ENCODE measurements at regions not wholly inside any gene's neighbourhood (a gene's known extent, or its start where the extent isn't known, plus 50 kb on each side); places are given as distances from the start of the nearest gene placed in this dataset.

DNA sequence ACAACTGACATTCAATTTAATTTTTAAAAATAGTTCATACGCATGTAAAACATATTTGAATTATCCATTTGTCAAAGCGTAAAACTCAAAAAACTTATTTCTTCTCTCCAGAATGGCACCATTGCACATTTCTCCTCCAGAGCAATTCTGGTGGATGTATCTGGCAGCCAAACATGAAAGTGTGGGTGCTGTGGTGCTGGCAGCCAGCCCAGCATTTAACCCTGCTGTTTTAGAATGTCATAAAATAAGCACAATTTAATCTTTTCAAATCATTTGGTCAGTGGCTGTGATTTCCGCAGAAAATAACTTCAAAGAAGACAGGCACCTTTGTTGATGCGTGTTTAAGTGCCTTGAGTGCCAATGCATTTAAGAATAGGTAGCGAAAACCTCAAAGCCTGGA is 302.7 kb upstream of the MEOX2 start:
- no peak for TF ChIP-seq RXRA (IDR thresholded peaks at IDR 0.05)
- TF ChIP-seq EGR1 (IDR thresholded peaks at IDR 0.05; ENCODE audit: low read depth in 2 of 2) = no peak
- TF ChIP-seq, protein P1, sequence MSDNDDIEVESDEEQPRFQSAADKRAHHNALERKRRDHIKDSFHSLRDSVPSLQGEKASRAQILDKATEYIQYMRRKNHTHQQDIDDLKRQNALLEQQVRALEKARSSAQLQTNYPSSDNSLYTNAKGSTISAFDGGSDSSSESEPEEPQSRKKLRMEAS (IDR thresholded peaks at IDR 0.05) = no peak
- TF ChIP-seq, protein P2, sequence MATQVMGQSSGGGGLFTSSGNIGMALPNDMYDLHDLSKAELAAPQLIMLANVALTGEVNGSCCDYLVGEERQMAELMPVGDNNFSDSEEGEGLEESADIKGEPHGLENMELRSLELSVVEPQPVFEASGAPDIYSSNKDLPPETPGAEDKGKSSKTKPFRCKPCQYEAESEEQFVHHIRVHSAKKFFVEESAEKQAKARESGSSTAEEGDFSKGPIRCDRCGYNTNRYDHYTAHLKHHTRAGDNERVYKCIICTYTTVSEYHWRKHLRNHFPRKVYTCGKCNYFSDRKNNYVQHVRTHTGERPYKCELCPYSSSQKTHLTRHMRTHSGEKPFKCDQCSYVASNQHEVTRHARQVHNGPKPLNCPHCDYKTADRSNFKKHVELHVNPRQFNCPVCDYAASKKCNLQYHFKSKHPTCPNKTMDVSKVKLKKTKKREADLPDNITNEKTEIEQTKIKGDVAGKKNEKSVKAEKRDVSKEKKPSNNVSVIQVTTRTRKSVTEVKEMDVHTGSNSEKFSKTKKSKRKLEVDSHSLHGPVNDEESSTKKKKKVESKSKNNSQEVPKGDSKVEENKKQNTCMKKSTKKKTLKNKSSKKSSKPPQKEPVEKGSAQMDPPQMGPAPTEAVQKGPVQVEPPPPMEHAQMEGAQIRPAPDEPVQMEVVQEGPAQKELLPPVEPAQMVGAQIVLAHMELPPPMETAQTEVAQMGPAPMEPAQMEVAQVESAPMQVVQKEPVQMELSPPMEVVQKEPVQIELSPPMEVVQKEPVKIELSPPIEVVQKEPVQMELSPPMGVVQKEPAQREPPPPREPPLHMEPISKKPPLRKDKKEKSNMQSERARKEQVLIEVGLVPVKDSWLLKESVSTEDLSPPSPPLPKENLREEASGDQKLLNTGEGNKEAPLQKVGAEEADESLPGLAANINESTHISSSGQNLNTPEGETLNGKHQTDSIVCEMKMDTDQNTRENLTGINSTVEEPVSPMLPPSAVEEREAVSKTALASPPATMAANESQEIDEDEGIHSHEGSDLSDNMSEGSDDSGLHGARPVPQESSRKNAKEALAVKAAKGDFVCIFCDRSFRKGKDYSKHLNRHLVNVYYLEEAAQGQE (IDR thresholded peaks at IDR 0.05) = no peak
- TF ChIP-seq GABPA (IDR thresholded peaks at IDR 0.05 in 1 of 2, conservative IDR thresholded peaks at IDR 0.05 in 1 of 2) = no peak
- TF ChIP-seq RAD21 (IDR thresholded peaks at IDR 0.05) = no peak
- TF ChIP-seq HNF4A (conservative IDR thresholded peaks at IDR 0.05) = no peak
- no peak for TF ChIP-seq TAF1 (conservative IDR thresholded peaks at IDR 0.05)
- DNase-seq (ENCODE audit: low spot score) = no peak
- H3K36me3 ChIP-seq (ENCODE audit: control insufficient read depth in 4 of 4, insufficient read depth in 3 of 4, low read depth in 1 of 4, low read length in 3 of 4) = no peaks in the 10 kb centered on the region
- H3K27me3 ChIP-seq (ENCODE audit: control insufficient read depth in 4 of 4, insufficient read depth in 4 of 4, low read length in 3 of 4) = no peaks in the 10 kb centered on the region
- WGBS = 81% methylated on average over 5 of the region's 5 CpGs
- H3K9me3 ChIP-seq (ENCODE audit: control insufficient read depth in 4 of 4, low read length in 3 of 4) = peaks cover 0 to 3% (median 0%) of the 10 kb centered on the region in 4 donors
- no peak overlapping the region for H3K9ac ChIP-seq (ENCODE audit: low read depth in 1 of 2, low read length in 2 of 2)
- H3K4me1 ChIP-seq (ENCODE audit: control insufficient read depth in 4 of 4, insufficient read depth in 4 of 4, low read length in 3 of 4) = no peaks in the 10 kb centered on the region
- H3K27ac ChIP-seq (ENCODE audit: low read depth in 1 of 2, low read length in 2 of 2) = no peak overlapping the region
- no peak overlapping the region for H3K4me3 ChIP-seq (ENCODE audit: low read depth in 1 of 3, low read length in 3 of 3)

DNA sequence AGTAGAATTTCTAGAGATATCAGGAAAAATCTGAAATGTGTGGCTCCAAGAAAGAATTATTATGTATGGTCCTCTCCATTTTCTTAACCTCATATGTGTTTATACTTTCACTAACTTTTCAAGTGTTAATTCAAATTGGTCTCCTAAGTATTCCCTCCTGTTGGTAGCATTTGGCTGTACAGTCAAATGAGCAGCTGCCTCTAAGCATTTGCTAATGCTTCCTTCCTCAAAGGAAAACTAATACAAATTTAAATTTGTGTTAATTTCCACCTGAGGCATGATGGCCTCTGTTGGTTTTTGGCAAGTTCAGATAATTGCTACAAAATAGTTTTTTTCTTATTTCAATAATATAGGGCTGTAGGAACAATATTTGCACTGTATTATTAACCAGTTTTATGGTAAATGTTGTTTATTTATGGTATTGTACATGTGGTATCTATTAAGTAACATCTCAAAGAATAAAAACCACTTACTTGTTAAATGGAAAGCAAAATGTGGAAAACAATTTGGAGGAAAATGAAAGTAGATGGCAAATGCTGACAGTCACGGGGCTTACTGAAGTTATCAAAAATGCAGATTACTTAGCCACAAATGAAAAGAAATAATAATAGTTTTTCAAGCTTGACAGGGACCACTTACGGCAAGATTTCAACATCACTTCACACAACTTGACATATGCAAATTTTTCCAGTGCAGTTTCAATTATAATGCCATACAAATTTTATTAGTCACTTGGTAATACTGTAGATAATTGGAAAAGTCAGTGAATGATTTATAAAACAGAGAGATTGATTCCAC is 299.3 kb upstream of the MEOX2 start:
- no peaks in the 10 kb centered on the region for H3K27me3 ChIP-seq (ENCODE audit: control insufficient read depth in 4 of 4, insufficient read depth in 4 of 4, low read length in 3 of 4)
- H3K27ac ChIP-seq (ENCODE audit: low read depth in 1 of 2, low read length in 2 of 2) = no peak overlapping the region
- no peak for DNase-seq (ENCODE audit: low spot score)
- H3K36me3 ChIP-seq (ENCODE audit: control insufficient read depth in 4 of 4, insufficient read depth in 3 of 4, low read depth in 1 of 4, low read length in 3 of 4) = no peaks in the 10 kb centered on the region
- TF ChIP-seq, protein P2 (IDR thresholded peaks at IDR 0.05) = no peak
- TF ChIP-seq EGR1 (IDR thresholded peaks at IDR 0.05; ENCODE audit: low read depth in 2 of 2) (no peak), NR2F2 (IDR thresholded peaks at IDR 0.05) (no peak), HNF4G (IDR thresholded peaks at IDR 0.05) (no peak), RAD21 (IDR thresholded peaks at IDR 0.05) (no peak), TAF1 (conservative IDR thresholded peaks at IDR 0.05) (no peak), FOXA1 (IDR thresholded peaks at IDR 0.05) (no peak), SP1 (IDR thresholded peaks at IDR 0.05) (no peak), HNF4A (conservative IDR thresholded peaks at IDR 0.05) (no peak)
- TF ChIP-seq, protein P3, sequence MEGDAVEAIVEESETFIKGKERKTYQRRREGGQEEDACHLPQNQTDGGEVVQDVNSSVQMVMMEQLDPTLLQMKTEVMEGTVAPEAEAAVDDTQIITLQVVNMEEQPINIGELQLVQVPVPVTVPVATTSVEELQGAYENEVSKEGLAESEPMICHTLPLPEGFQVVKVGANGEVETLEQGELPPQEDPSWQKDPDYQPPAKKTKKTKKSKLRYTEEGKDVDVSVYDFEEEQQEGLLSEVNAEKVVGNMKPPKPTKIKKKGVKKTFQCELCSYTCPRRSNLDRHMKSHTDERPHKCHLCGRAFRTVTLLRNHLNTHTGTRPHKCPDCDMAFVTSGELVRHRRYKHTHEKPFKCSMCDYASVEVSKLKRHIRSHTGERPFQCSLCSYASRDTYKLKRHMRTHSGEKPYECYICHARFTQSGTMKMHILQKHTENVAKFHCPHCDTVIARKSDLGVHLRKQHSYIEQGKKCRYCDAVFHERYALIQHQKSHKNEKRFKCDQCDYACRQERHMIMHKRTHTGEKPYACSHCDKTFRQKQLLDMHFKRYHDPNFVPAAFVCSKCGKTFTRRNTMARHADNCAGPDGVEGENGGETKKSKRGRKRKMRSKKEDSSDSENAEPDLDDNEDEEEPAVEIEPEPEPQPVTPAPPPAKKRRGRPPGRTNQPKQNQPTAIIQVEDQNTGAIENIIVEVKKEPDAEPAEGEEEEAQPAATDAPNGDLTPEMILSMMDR (IDR thresholded peaks at IDR 0.05; ENCODE audit: low read depth, low read length, missing input control) = no peak
- WGBS = 85% methylated on average over 2 of the region's 2 CpGs
- H3K9me3 ChIP-seq (ENCODE audit: control insufficient read depth in 4 of 4, low read length in 3 of 4) = no peaks in the 10 kb centered on the region
- no peak overlapping the region for H3K9ac ChIP-seq (ENCODE audit: low read depth in 1 of 2, low read length in 2 of 2)
- no peak overlapping the region for H3K4me3 ChIP-seq (ENCODE audit: low read depth in 1 of 3, low read length in 3 of 3)
- H3K4me1 ChIP-seq (ENCODE audit: control insufficient read depth in 4 of 4, insufficient read depth in 4 of 4, low read length in 3 of 4) = no peaks in the 10 kb centered on the region

Data from liver (tissue), 8 donors.